HepG2 (cell line): ENCODE measurements at regions not wholly inside any gene's neighbourhood (a gene's known extent, or its start where the extent isn't known, plus 50 kb on each side); places are given as distances from the start of the nearest gene placed in this dataset.

Experiments used
- CTCF ChIP-seq: sonication (generic); formaldehyde crosslinking; IDR thresholded peaks from 2 replicates; pipeline ENCODE4 v1.5.0; 2020; ENCODE audit warnings: mild to moderate bottlenecking, missing genetic modification reagents, moderate library complexity
- EHMT2 ChIP-seq: fragments of 200-600 bp; sonication (generic); IDR thresholded peaks from 2 replicates; pipeline ENCODE4 v1.7.0; 2017; ENCODE audit warnings: antibody characterized with exemption, low read depth, low read length, borderline replicate concordance
- GABPA ChIP-seq, 2 experiments: IDR thresholded peaks; 2 replicates each; pipeline ENCODE4 v1.6.1; 2011 to 2016; ENCODE audit warnings: low read depth in 2 of 2, low read length in 1 of 2, missing biosample characterization in 1 of 2, missing genetic modification characterization in 1 of 2
- POLR2A ChIP-seq, 2 experiments: IDR thresholded peaks; 2 replicates each; pipeline ENCODE4 v1.6.1; 2011; ENCODE audit warnings: low read depth in 2 of 2, low read length in 2 of 2, mild to moderate bottlenecking in 1 of 2, moderate library complexity in 1 of 2; ENCODE audit not compliant: insufficient read depth in 1 of 2
- PRPF4 ChIP-seq: fragments of 200-400 bp; formaldehyde crosslinking; IDR thresholded peaks from 2 replicates; pipeline ENCODE4 v1.6.1; 2016; ENCODE audit warnings: low read length, low read depth; ENCODE audit not compliant: poor library complexity, severe bottlenecking

GRCh38 chr10:124196659-124197058, 103.3 kb upstream of the CHST15 start:
- TF ChIP-seq POLR2A (IDR thresholded peaks at IDR 0.05; ENCODE audit: insufficient read depth in 1 of 2, low read depth in 2 of 2, low read length in 2 of 2) (no peak), GABPA (IDR thresholded peaks at IDR 0.05; ENCODE audit: low read depth, low read length) (no peak), GABPA (CRISPR knock-in tag; IDR thresholded peaks at IDR 0.05; ENCODE audit: low read depth) (no peak), CTCF (no peak), PRPF4 (no peak), EHMT2 (no peak)
